ENCODE measurements at regions not wholly inside any gene's neighbourhood (a gene's known extent, or its start where the extent isn't known, plus 50 kb on each side); places are given as distances from the start of the nearest gene placed in this dataset.

GRCh38 chr11:134784568-134784967 lies 372.5 kb upstream of the B3GAT1 start:
- Histone ChIP-seq H3K4me3 (no peak overlapping the region), H3K9me3 (no peaks in the 10 kb centered on the region), H3K4me1 (ENCODE audit: insufficient read depth) (no peaks in the 10 kb centered on the region), H3K36me3 (no peaks in the 10 kb centered on the region), H3K27ac (no peak overlapping the region), H3K27me3 (no peaks in the 10 kb centered on the region)
- intact Hi-C loops (cut with DNase I), result no loop called here
- TF ChIP-seq EP300 (IDR thresholded peaks at IDR 0.05) (no peak), POLR2A (IDR thresholded peaks at IDR 0.05) (no peak), CTCF (IDR thresholded peaks at IDR 0.05) (no peak)
- WGBS, 3 donors, result 76 to 79% (median 76%) methylated on average over 4 of the region's 4 CpGs
- no peak for DNase-seq

GRCh38 chr11:134784046-134784445 lies 372.0 kb upstream of the B3GAT1 start:
- Histone ChIP-seq H3K27me3 (no peaks in the 10 kb centered on the region), H3K4me3 (no peak overlapping the region), H3K36me3 (no peaks in the 10 kb centered on the region), H3K27ac (no peak overlapping the region), H3K4me1 (ENCODE audit: insufficient read depth) (no peaks in the 10 kb centered on the region), H3K9me3 (no peaks in the 10 kb centered on the region)
- TF ChIP-seq EP300 (IDR thresholded peaks at IDR 0.05), result no peak
- TF ChIP-seq CTCF (IDR thresholded peaks at IDR 0.05), result no peak
- no peak for TF ChIP-seq POLR2A (IDR thresholded peaks at IDR 0.05)
- intact Hi-C loops (cut with DNase I), result no loop called here
- 66 to 70% (median 69%) methylated on average over 2 of the region's 2 CpGs for WGBS, 3 donors
- DNase-seq, result no peak

GRCh38 chr11:134783234-134783633 lies 371.2 kb upstream of the B3GAT1 start:
- WGBS, 3 donors, result 41 to 56% (median 55%) methylated on average over 4 of the region's 4 CpGs
- TF ChIP-seq POLR2A (IDR thresholded peaks at IDR 0.05), result no peak
- TF ChIP-seq EP300 (IDR thresholded peaks at IDR 0.05), result no peak
- no peak for TF ChIP-seq CTCF (IDR thresholded peaks at IDR 0.05)
- no peaks in the 10 kb centered on the region for H3K36me3 ChIP-seq
- no peaks in the 10 kb centered on the region for H3K9me3 ChIP-seq
- no peaks in the 10 kb centered on the region for H3K27me3 ChIP-seq
- no peaks in the 10 kb centered on the region for H3K4me1 ChIP-seq (ENCODE audit: insufficient read depth)
- intact Hi-C loops (cut with DNase I), result no loop called here
- H3K4me3 ChIP-seq, result no peak overlapping the region
- DNase-seq, result no peak
- no peak overlapping the region for H3K27ac ChIP-seq

- H3K27ac ChIP-seq, result no peak overlapping the region
- WGBS, 3 donors, result 49 to 69% (median 53%) methylated on average over 3 of the region's 3 CpGs
Measured at GRCh38 chr11:134781380-134781866, 369.4 kb upstream of the B3GAT1 start.

GRCh38 chr11:134780486-134781147 lies 368.6 kb upstream of the B3GAT1 start:
- H3K27ac ChIP-seq, result no peak overlapping the region
- TF ChIP-seq CTCF (IDR thresholded peaks at IDR 0.05), result no peak
- TF ChIP-seq POLR2A (IDR thresholded peaks at IDR 0.05), result no peak
- no peak for TF ChIP-seq EP300 (IDR thresholded peaks at IDR 0.05)
- H3K27me3 ChIP-seq, result no peaks in the 10 kb centered on the region
- intact Hi-C loops (cut with DNase I), result no loop called here
- H3K9me3 ChIP-seq, result no peaks in the 10 kb centered on the region
- 30 to 39% (median 31%) methylated on average over 4 of the region's 4 CpGs for WGBS, 3 donors
- H3K4me1 ChIP-seq (ENCODE audit: insufficient read depth), result no peaks in the 10 kb centered on the region
- H3K4me3 ChIP-seq, result no peak overlapping the region
- no peak for DNase-seq
- no peaks in the 10 kb centered on the region for H3K36me3 ChIP-seq

More at GRCh38 chr11:134781380-134781866, 369.4 kb upstream of the B3GAT1 start:
- DNase-seq, result no peak
- no peaks in the 10 kb centered on the region for H3K4me1 ChIP-seq (ENCODE audit: insufficient read depth)
- no peaks in the 10 kb centered on the region for H3K36me3 ChIP-seq
- H3K4me3 ChIP-seq, result no peak overlapping the region
- H3K9me3 ChIP-seq, result no peaks in the 10 kb centered on the region
- no peak for TF ChIP-seq POLR2A (IDR thresholded peaks at IDR 0.05)
- TF ChIP-seq EP300 (IDR thresholded peaks at IDR 0.05), result no peak
- H3K27me3 ChIP-seq, result no peaks in the 10 kb centered on the region
- intact Hi-C loops (cut with DNase I), result no loop called here
